HEK293T (cell line): ENCODE measurements at regions not wholly inside any gene's neighbourhood (a gene's known extent, or its start where the extent isn't known, plus 50 kb on each side); places are given as distances from the start of the nearest gene placed in this dataset.
"Not testable (repeated sequence)": the region's sequence is repeated elsewhere in the genome, so short reads cannot be mapped to it uniquely, and the experiment has no call there.

Source experiments
- BHLHE40 ChIP-seq: fragments of 450-650 bp; IDR thresholded peaks from 2 replicates; pipeline ENCODE4 v1.6.1; 2016; ENCODE audit warnings: mild to moderate bottlenecking, moderate library complexity, borderline replicate concordance
- ELF4 ChIP-seq: fragments of 450-650 bp; IDR thresholded peaks from 2 replicates; pipeline ENCODE4 v1.6.1; 2017; ENCODE audit warnings: antibody characterized with exemption
- NFRKB ChIP-seq: fragments of 450-650 bp; IDR thresholded peaks from 2 replicates; pipeline ENCODE4 v1.6.1; 2016; ENCODE audit warnings: mild to moderate bottlenecking, moderate library complexity
- SUZ12 ChIP-seq: fragments of 450-650 bp; IDR thresholded peaks from 2 replicates; pipeline ENCODE4 v1.6.1; 2016; ENCODE audit warnings: mild to moderate bottlenecking

GRCh38 chr15:47108800-47109199 lies 608.5 kb upstream of the SEMA6D start:
- TF ChIP-seq BHLHE40, ELF4, NFRKB, SUZ12: not testable (repeated sequence)
